NCI-H146 treated with DMSO at 0.1 percent for 48 hours (cell line): ENCODE measurements at regions not wholly inside any gene's neighbourhood (a gene's known extent, or its start where the extent isn't known, plus 50 kb on each side); places are given as distances from the start of the nearest gene placed in this dataset.

Source experiments
- DNase-seq: peaks from one replicate; lab custom pipeline; 2025; ENCODE audit not compliant: unreplicated experiment; lab: John Stamatoyannopoulos, UW

DNA sequence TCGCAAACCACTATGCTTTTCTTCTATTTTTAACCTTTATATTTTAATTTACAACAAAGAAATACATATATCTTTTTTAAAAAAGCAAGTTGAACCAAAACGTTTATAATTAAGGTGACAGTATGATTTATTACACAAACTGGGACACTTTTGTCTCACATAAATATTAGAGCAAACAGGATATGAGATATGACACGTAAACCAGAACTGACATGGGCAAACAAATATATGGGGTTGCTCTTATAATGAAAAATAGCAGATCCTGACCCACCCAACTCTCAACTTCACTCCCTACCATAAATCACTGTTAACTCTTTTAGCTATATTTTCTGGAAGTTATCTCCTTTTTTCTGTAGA lies 177.0 kb upstream of the EDNRA start:
- DNase-seq, result no peak

- no peak for DNase-seq
Measured at GRCh38 chr4:147307896-147308674, 172.8 kb upstream of the EDNRA start.

- no peak for DNase-seq
Measured at GRCh38 chr4:147309434-147309833, 171.5 kb upstream of the EDNRA start.

DNA sequence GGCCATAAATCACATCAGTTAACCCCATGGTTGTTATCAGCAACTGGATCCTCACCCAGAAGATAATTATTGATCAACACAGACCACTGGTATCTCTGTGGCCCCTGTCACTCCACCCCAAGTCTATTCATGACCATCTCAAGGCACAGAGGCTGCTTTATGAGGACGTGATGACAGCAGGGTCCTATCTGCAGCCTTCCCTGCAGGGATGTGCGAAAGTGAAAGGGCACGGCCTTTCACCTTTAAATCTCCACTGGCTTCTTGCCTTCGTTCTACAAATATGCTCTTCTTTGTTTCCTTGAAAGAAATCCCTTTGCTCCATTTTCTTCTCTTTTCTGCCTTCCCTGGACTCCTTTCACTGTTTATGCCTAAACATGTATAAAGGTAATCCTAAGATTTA lies 170.6 kb upstream of the EDNRA start:
- DNase-seq, result no peak

DNA sequence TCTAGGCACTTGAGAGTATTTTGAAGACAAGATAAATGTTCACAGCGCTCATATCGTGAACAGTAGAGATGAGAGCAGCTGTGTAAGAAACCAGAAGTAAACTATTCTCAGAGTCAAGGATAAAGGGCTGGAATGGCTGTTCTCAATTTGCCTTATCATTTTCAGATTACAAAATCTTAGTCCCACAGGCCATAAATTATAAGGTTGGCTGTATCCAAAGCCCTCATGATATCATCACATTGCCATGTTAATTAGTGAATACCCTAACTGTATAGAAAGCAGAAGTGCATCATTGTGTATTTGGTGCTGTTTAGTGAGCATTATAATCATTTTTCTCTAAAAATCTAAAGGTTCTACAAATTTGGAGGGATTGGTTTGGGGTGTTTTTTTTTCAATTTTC lies 168.9 kb upstream of the EDNRA start:
- DNase-seq, result no peak

DNA sequence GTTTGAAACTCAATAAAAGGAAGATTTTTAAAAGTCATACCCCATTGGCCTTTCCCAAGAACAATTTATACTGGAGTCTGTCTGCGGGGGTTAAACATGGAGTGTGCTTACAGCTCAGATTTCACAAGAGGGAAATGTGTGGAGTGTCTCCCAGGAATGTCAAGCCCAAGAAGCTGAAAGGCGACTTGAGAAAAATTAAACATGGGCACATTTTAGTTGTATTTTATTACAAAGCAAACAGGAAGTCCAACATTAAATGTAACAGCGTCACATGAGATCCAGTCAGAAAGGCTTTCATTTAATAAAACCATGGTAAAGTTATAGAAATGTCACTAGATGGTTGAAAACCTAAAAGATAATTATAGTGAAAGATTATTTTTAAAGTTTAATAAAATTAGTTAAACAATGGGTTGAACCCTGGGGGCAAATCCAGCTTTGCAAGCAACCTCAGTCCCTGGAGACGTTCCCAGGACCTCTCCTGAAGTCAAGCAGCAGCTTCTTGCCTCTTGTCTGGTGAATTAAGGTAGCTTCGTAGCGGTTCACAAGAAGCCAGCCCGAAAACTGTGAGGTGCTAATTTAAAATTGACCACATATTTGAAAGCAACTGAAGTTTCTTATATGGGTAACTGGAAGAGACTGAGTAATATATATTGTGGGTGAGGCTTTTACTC lies 168.4 kb upstream of the EDNRA start:
- DNase-seq, result no peak

- DNase-seq, result no peak
Measured at GRCh38 chr4:147313108-147313507, 167.8 kb upstream of the EDNRA start.

- DNase-seq, result no peak
Measured at GRCh38 chr4:147318586-147318985, 162.3 kb upstream of the EDNRA start.

DNA sequence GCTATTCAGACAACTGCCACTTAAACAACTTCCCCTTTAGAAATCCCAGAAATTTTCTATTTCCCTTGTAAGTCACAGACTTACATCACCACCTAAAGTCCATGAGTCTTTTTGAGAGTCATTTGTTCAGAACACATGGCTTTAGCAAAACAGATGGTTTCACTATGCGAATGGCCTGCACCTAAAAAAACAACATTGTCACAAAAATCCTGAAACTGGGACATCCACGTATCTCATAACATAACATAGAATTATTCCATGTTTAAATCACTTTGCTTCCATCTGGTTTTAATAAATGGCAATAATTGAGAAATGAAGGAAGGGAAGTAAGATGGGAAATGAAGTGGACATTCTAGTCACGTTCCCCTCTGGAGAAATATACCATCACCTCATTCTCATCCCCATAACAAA lies 155.3 kb upstream of the EDNRA start:
- DNase-seq, result no peak

GRCh38 chr4:147326591-147326990 lies 154.3 kb upstream of the EDNRA start:
- DNase-seq, result no peak

- no peak for DNase-seq
Measured at GRCh38 chr4:147327322-147327721, 153.6 kb upstream of the EDNRA start.

GRCh38 chr4:147328189-147328588 lies 152.7 kb upstream of the EDNRA start:
- no peak for DNase-seq

DNA sequence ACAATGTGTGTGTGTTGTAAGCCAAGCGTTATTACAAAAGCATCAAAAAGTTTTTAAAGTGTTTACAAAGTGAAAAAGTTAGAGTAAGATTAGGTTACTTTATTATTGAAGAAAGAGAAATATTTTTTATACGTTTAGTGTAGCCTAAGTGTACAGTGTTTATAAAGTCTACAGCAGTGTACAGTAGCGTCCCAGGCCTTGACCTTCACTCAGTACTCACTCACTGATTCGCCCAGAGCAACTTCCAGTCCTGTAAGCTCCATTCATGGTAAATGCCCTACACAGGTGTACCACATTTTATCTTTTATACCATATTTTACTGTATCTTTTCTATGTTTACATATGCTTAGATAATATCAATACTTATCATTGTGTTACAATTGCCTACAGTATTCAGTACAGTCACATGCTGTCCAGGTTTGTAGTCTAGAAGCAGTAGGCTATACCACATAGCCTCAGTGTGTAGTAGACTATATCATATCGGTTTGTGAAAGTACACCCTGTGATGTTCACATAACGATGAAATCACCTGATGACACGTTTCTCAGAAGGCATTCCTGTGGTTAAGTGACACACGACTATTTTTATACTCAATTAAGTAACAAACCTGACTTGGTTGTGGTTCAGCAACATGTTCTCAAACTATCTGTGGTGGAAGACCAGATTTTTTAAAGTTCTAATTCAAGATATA lies 152.0 kb upstream of the EDNRA start:
- no peak for DNase-seq

DNA sequence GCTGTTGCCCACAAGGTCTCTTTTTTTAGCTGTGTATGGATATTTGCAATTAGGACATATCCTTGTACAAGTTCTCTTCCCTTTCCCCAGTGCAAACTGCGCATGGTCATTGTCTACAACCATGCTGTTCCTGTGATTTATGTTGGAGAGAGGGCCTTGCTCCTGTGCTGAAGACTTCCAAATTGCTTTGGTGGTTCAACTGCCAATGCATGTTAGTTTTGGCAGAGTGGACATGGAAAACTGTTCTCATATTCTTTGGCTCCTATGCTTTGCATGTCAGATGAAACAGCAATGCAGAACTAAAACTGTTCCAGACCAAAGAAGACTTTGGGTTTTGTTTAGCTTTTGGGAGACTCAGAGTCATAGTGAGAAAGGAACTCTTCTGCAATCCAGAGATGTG lies 148.8 kb upstream of the EDNRA start:
- DNase-seq, result no peak

- no peak for DNase-seq
Measured at GRCh38 chr4:147334478-147334877, 146.4 kb upstream of the EDNRA start.

- DNase-seq, result no peak
Measured at GRCh38 chr4:147335183-147335582, 145.7 kb upstream of the EDNRA start.

DNA sequence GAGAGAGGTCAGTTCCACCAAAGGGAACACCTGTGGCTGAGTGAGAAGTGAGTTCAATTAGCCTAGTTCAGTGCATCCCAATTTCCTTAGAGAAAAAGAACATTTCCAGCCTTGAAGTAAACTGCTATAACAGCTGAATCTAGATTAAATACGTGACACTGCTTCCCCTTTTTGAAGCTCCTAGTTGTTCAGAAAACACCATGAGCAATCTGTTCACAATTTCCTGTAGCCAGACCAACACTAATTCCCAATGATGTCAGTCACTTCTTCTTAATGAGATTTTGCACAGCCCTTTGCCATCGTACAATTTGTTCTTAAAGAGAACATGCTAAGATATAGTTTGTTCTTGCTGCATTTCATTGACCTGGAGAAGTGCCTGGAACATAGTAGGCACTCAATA lies 144.6 kb upstream of the EDNRA start:
- no peak for DNase-seq

DNA sequence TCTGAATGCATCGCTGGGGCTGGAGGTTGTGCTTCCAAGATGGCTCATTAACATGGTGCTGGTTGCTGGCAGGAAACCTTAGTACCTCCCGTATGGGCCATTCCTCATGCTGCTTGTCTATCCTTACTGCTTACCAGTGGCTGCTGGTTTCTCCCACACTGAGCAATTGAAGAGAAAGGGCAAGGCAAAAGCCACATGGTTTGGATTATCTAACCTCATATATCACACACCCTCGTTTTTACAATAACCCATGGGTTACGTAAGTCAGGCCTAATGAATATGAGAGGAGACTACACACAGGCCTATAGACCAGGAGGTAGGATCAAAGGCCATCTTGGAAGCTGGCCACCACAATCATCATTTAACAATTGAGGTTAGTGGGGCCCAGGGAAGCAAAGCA lies 141.8 kb upstream of the EDNRA start:
- DNase-seq, result no peak

DNA sequence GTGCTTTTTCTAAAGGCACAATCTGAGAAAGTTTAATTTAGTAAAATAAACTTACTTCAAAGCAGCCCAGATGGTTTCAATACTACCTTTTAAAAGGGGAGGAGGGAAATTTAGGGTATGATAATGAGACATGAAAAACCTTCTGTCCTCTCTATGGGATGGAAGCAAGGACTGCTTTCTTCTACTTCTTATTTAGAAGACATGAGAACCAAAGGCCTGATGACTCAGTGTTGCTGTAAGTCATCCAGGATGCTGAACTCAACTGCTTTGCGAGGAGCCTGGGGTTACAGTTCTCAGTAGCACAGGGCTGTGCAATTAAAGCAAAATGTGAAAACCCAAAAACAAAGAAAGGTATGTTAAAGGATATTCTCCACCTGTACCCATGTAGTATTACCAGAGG lies 140.8 kb upstream of the EDNRA start:
- no peak for DNase-seq

DNA sequence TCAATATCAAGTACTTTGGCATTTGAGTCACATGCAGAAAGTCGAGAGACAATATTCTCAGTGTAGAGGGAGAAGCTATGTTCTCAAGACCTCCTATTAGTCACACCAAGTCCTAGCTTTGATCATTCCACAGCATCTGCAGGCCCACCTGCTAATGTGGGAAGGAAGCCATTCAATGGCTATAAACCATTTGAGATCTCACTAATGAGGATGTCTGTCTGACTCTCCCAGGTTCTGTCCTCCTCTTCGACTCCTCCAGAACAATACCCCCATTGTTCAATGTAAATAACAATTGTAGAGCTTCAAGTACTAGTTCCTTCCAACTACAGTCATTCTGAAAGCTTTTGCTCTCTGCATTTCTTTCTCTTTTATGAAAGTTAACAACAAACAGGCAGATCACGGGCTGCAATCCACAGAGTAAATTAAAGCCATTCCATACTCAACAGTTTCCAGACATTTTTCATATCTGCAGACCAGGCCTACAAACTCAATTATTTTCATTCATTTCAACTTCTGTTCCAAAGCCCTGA lies 140.2 kb upstream of the EDNRA start:
- no peak for DNase-seq

- DNase-seq, result no peak
Measured at GRCh38 chr4:147343692-147344091, 137.2 kb upstream of the EDNRA start.

DNA sequence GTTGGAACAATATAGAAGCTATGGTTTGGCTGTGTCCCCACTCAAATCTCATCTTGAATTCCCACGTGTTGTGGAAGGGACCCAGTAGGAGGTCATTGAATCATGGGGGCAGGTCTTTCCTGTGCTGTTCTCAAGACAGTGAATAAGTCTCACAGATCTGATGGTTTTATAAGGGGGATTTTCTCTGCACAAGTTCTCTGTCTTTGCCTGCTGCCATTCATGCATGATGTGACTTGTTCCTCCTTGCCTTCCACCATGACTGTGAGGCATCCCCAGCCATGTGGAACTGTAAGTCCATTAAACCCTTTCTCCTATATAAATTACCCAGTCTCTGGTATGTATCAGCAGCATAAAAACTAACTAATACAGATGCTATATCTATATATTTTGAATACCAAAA lies 135.2 kb upstream of the EDNRA start:
- no peak for DNase-seq
